ENCODE measurements at regions not wholly inside any gene's neighbourhood (a gene's known extent, or its start where the extent isn't known, plus 50 kb on each side); places are given as distances from the start of the nearest gene placed in this dataset.

DNA sequence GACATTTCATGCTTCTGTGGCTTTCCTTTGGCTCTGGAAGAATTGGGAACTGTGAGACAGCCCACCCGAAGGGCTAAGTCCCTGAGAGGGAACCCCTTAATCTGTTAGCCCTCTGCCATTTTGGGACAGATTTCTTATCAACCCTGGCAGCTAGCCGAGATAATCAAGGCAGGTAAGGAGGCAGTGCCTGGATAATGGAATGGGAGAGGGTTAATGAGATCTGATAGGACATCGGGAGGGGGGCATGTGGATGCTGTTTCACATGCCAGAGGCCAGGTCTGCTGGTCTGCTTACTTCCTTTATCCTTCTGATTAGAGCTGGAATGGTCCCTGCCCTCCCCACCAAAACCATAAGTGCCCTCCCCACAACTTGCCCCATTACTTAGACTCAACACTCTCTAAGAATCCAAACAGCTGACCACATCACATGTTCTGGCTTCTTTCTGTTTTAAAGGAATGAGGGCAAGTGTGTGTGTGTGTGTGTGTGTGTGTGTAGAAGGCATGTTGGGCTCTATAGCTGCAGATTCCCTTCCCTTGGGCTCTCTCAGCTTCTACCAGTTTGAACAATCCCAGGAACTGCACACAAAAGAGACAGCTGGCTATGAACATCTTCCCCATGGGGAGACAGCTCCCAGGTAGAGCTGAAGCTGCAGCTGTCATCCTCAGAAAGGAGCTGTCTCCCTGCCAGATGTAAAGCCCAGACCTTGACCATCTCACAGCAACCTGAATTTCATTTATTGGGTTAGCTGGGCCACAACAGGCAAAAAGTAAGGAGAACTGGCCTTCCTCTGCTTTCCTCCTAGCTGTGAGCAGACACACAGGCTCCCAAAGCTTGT, 221.3 kb downstream of the PIK3R1 start:
- no peak for DNase-seq (ENCODE audit: low read depth)
- H3K4me3 ChIP-seq (ENCODE audit: low read depth, low read length) = no peak overlapping the region
- TF ChIP-seq, protein P1, sequence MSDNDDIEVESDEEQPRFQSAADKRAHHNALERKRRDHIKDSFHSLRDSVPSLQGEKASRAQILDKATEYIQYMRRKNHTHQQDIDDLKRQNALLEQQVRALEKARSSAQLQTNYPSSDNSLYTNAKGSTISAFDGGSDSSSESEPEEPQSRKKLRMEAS (IDR thresholded peaks at IDR 0.05; ENCODE audit: low read depth, low read length) = no peak
- TF ChIP-seq POLR2A (IDR thresholded peaks at IDR 0.05; ENCODE audit: extremely low read depth, insufficient read length) (no peak), MYC (IDR thresholded peaks at IDR 0.05; ENCODE audit: low read depth, low read length) (no peak), CTCF (IDR thresholded peaks at IDR 0.05; ENCODE audit: low read depth, low read length) (no peak)

DNA sequence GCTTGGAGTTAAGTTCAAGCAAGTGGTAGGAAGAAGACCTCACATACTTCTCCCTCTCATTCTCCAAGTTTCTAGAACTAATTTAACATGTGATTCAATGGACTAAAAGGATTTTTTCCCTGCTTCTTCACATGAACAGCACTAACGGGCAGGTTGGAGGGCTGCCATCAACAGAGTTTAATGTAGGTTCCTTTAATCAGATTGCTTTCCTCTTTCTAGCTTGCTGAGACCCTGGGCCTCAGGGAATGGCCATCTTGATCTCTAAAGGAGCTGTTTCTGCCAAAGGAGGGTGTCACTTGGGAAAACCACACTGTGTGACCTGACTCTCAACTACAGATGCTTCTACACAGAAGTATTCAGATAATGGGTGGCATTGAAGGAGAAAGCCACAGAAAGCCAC, 223.3 kb downstream of the PIK3R1 start:
- TF ChIP-seq POLR2A (IDR thresholded peaks at IDR 0.05; ENCODE audit: extremely low read depth, insufficient read length) (no peak), CTCF (IDR thresholded peaks at IDR 0.05; ENCODE audit: low read depth, low read length) (no peak), MYC (IDR thresholded peaks at IDR 0.05; ENCODE audit: low read depth, low read length) (no peak)
- TF ChIP-seq, protein P1 (IDR thresholded peaks at IDR 0.05; ENCODE audit: low read depth, low read length) = no peak
- DNase-seq (ENCODE audit: low read depth) = no peak
- H3K4me3 ChIP-seq (ENCODE audit: low read depth, low read length) = no peak overlapping the region

DNA sequence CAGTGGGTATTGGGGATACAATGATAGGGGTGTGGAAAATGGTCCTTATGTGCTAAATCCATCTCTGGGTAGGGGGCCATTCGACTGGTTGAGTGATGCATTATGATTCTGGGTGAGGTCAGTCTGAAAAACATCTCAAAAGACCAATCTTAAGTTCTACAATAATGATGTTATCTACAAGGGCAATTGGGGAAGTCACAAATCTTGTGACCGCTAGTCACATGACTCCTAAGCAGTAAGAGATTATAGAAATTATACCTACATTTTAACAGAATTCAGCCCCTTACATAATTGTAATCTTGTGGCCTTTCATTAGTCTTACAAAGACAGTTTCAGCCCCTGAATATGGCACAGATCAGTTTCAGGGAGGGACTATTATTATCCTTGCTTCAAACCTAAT, 224.7 kb downstream of the PIK3R1 start:
- H3K4me3 ChIP-seq (ENCODE audit: low read depth, low read length) = no peak overlapping the region
- TF ChIP-seq CTCF (IDR thresholded peaks at IDR 0.05; ENCODE audit: low read depth, low read length) (no peak), POLR2A (IDR thresholded peaks at IDR 0.05; ENCODE audit: extremely low read depth, insufficient read length) (no peak), MYC (IDR thresholded peaks at IDR 0.05; ENCODE audit: low read depth, low read length) (no peak)
- TF ChIP-seq, protein P1 (IDR thresholded peaks at IDR 0.05; ENCODE audit: low read depth, low read length) = no peak
- no peak for DNase-seq (ENCODE audit: low read depth)

DNA sequence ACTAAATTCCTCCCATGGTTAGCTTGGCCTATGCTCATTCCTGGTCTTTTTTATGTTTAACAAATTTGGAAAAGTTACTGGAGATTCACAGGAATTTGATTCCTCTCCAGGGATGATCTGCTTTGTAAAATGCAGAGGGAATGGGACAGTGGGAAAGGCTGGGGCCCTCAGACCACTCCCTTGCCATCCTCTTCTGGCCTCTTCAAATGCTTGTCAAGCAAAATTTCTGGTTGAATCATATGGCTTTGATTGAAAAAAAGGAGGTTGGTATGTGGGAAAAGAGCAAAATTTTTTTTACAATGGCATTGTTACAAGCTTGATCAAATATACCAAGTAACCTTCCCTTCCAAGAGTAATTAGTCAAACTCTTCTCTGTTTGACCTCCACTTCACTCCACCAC, 225.1 kb downstream of the PIK3R1 start:
- TF ChIP-seq MYC (IDR thresholded peaks at IDR 0.05; ENCODE audit: low read depth, low read length) (no peak), POLR2A (IDR thresholded peaks at IDR 0.05; ENCODE audit: extremely low read depth, insufficient read length) (no peak), CTCF (IDR thresholded peaks at IDR 0.05; ENCODE audit: low read depth, low read length) (no peak)
- TF ChIP-seq, protein P1 (IDR thresholded peaks at IDR 0.05; ENCODE audit: low read depth, low read length) = no peak
- no peak for DNase-seq (ENCODE audit: low read depth)
- H3K4me3 ChIP-seq (ENCODE audit: low read depth, low read length) = no peak overlapping the region

DNA sequence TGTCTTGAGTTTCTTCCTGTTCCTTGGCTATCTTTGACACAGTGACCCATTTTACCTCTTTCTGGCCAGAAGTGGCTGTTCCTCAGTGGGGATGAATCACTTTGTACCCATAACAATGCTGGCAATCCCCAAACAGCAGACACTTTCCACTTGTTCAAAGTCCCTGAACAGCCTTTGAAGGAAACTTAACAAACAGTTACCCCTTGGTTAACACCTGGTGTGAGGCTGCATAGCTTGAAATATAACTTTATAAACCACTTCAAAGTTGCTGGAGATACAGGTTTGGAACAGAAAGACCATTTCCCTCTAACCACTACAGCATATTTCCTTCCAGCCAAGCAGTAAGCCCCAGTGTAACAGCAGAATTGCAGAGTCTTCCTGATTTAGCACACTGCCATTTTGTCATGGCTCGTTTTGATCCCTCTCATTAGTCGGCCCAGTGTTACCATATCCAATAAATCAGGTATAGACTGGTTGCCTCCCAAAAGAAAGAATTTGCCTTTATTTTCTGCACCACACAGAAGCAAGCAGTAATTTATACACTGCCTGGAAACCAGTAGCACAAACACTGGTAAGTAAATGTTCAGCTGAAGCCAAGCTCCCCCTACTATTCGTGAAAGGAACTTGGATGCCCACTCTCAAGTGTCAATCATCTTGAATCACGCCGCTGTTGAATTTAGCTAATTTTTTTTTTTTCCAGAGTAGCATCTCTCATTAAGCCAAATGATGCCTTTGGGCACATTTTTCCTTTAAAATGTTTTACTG, 225.9 kb downstream of the PIK3R1 start:
- H3K4me3 ChIP-seq (ENCODE audit: low read depth, low read length) = no peak overlapping the region
- no peak for DNase-seq (ENCODE audit: low read depth)
- no peak for TF ChIP-seq MYC (IDR thresholded peaks at IDR 0.05; ENCODE audit: low read depth, low read length)
- no peak for TF ChIP-seq POLR2A (IDR thresholded peaks at IDR 0.05; ENCODE audit: extremely low read depth, insufficient read length)
- TF ChIP-seq, protein P1 (IDR thresholded peaks at IDR 0.05; ENCODE audit: low read depth, low read length) = no peak

DNA sequence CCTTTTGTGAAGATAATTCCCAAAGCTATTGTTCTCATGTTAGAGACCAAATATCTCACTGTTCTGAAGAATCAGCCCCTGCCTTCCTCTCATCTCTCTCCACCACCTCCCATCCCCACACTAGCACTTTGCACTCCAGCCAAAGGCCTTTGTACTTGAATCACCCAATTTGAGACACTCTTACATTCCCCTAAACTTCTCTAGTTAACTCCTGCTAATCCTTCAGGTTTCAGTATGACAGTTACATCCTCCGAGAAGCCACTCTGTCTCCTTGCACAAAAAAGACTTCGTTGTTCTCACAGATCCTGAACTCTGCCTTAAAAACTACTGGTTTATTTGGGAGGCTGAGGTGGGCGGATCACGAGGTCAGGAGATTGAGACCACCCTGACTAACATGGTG, 227.5 kb downstream of the PIK3R1 start:
- H3K4me3 ChIP-seq (ENCODE audit: low read depth, low read length) = no peak overlapping the region
- no peak for TF ChIP-seq POLR2A (IDR thresholded peaks at IDR 0.05; ENCODE audit: extremely low read depth, insufficient read length)
- no peak for TF ChIP-seq CTCF (IDR thresholded peaks at IDR 0.05; ENCODE audit: low read depth, low read length)
- TF ChIP-seq MYC (IDR thresholded peaks at IDR 0.05; ENCODE audit: low read depth, low read length) = no peak
- DNase-seq (ENCODE audit: low read depth) = no peak
